T-helper 17 cell (primary cell): ENCODE measurements at regions not wholly inside any gene's neighbourhood (a gene's known extent, or its start where the extent isn't known, plus 50 kb on each side); places are given as distances from the start of the nearest gene placed in this dataset.

Experiments
- ATAC-seq: fragments of 150-1000 bp; cut with Tn5 transposase; 2 replicates; pipeline ENCODE4 v1.10.0; 2021; ENCODE audit warnings: mild to moderate bottlenecking, moderate library complexity
- DNase-seq, 3 donors: peaks; one replicate each; pipeline versions ENCODE4 v3.0.0 to v3.0.0-alpha.2; 2020 to 2021
- H3K9me3 ChIP-seq: one replicate; pipeline ENCODE4 v1.7.0; 2013; ENCODE audit warnings: low read length, mild to moderate bottlenecking; ENCODE audit not compliant: control insufficient read depth, poor library complexity, severe bottlenecking
- H3K27ac Mint-ChIP-seq: one replicate; pipeline ENCODE4 v1.8.0; 2022; ENCODE audit warnings: mild to moderate bottlenecking, moderate library complexity, mixed read lengths
- H3K27me3 Mint-ChIP-seq: one replicate; pipeline ENCODE4 v1.8.0; 2022; ENCODE audit warnings: mixed read lengths
- H3K36me3 Mint-ChIP-seq: one replicate; pipeline ENCODE4 v1.8.0; 2022; ENCODE audit warnings: low read depth, mixed read lengths
- H3K4me1 Mint-ChIP-seq: one replicate; pipeline ENCODE4 v1.8.0; 2022; ENCODE audit warnings: mild to moderate bottlenecking, mixed read lengths
- H3K4me3 Mint-ChIP-seq: one replicate; pipeline ENCODE4 v1.8.0; 2022; ENCODE audit warnings: mild to moderate bottlenecking, moderate library complexity, mixed read lengths

DNA sequence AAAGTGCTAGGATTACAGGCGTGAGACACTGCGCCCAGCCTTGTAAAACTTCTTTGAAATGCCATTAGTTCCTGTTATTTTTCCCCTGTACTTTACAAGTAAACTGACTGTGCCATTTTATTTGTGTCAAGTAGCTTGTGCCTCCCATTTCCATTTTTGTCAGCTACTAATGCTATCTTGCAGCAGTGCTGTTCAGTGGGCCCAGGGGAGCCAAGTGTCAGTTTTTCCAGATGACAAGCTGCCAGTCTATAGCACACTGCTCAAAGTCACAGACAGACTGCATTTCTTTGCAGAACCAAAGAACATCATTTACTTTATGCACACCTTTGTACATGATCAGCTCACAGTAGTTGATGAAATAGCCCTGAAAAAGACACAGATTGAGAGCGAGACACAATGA is 901.3 kb upstream of the CDH2 start:
- Mint-ChIP-seq H3K27ac (no peak overlapping the region), H3K36me3 (no peaks in the 10 kb centered on the region), H3K4me1 (no peaks in the 10 kb centered on the region), H3K27me3 (no peaks in the 10 kb centered on the region), H3K4me3 (no peak overlapping the region)
- H3K9me3 ChIP-seq, result no peaks in the 10 kb centered on the region
- DNase-seq (no peak), ATAC-seq (no peak)

DNA sequence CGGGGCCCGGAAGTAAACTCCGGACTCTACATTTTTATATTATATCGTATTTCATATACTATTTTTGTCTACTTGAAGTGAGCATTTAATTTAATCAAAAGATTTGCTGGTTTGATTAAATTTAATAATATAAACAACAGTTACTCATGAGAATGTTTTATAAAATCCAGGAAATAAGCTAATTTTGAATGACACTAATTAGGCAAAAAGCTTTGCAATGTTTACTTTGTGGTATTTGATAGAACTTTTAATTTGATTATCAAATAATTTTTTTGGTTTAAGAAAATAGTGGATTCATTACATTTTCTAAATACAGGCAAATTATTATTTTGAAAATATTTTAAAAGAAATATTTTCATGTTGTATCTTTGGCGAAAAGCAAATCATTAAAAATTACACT is 900.4 kb upstream of the CDH2 start:
- Mint-ChIP-seq H3K27me3 (no peaks in the 10 kb centered on the region), H3K4me1 (no peaks in the 10 kb centered on the region), H3K36me3 (no peaks in the 10 kb centered on the region), H3K4me3 (no peak overlapping the region), H3K27ac (no peak overlapping the region)
- ATAC-seq, result no peak
- no peaks in the 10 kb centered on the region for H3K9me3 ChIP-seq
- no peak for DNase-seq

DNA sequence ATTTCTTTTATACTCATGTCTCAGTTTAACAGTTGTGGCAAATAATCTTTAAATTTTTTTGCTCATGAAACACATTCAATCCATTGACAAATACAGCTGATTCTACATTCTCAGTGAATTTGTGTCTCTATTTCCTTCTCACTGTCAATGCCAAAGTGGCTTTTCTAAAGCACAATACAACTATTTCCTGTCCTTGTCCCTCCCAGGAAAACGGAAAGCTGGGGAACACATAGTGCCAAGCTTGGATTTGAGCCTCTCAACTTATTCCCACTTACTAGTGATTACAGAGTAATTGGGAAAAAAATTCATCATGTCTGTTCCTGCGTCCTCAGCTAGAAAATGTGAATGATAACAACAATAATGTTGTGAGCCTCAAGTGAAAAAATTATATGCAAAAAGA is 899.7 kb upstream of the CDH2 start:
- DNase-seq, result no peak
- ATAC-seq, result no peak
- H3K36me3 Mint-ChIP-seq, result no peaks in the 10 kb centered on the region
- no peak overlapping the region for H3K27ac Mint-ChIP-seq
- H3K27me3 Mint-ChIP-seq, result no peaks in the 10 kb centered on the region
- no peaks in the 10 kb centered on the region for H3K9me3 ChIP-seq
- H3K4me3 Mint-ChIP-seq, result no peak overlapping the region
- H3K4me1 Mint-ChIP-seq, result no peaks in the 10 kb centered on the region

GRCh38 chr18:29074147-29074546 is 897.2 kb upstream of the CDH2 start:
- H3K9me3 ChIP-seq, result peaks cover 3% of the 10 kb centered on the region
- H3K27me3 Mint-ChIP-seq, result no peaks in the 10 kb centered on the region
- no peak overlapping the region for H3K27ac Mint-ChIP-seq
- H3K36me3 Mint-ChIP-seq, result no peaks in the 10 kb centered on the region
- no peak overlapping the region for H3K4me3 Mint-ChIP-seq
- no peaks in the 10 kb centered on the region for H3K4me1 Mint-ChIP-seq
- ATAC-seq, result no peak
- no peak for DNase-seq

DNA sequence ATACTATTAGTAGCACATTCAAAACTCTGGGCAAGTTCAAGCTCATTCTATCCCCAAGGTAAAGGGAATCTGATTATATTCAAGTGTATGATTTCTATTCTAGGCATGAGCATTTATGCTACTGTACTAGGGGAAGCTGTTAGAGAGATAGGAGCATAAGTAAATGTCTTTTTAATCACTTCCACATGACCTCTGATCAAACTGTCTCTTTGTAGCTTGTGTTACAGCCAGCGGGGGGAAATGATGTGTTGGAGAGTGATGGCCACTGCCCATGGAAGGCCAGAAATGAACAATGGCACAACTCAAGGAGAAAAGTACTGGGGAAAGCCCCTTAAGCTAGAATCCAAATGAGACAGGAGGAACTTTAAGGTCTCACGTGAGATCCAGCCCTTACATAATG is 894.9 kb upstream of the CDH2 start:
- Mint-ChIP-seq H3K27ac (no peak overlapping the region), H3K4me3 (no peak overlapping the region), H3K27me3 (no peaks in the 10 kb centered on the region), H3K36me3 (no peaks in the 10 kb centered on the region), H3K4me1 (no peaks in the 10 kb centered on the region)
- ATAC-seq, result no peak
- no peak for DNase-seq
- H3K9me3 ChIP-seq, result peaks cover 3% of the 10 kb centered on the region

- Mint-ChIP-seq H3K27me3 (no peaks in the 10 kb centered on the region), H3K27ac (no peak overlapping the region), H3K4me3 (no peak overlapping the region), H3K36me3 (no peaks in the 10 kb centered on the region), H3K4me1 (no peaks in the 10 kb centered on the region)
- ATAC-seq, result no peak
- no peaks in the 10 kb centered on the region for H3K9me3 ChIP-seq
- no peak for DNase-seq
Observed at GRCh38 chr18:29063346-29063745, 886.4 kb upstream of the CDH2 start.

- H3K36me3 Mint-ChIP-seq, result no peaks in the 10 kb centered on the region
- H3K27me3 Mint-ChIP-seq, result no peaks in the 10 kb centered on the region
- ATAC-seq, result no peak
- H3K4me1 Mint-ChIP-seq, result no peaks in the 10 kb centered on the region
- no peak overlapping the region for H3K4me3 Mint-ChIP-seq
- no peaks in the 10 kb centered on the region for H3K9me3 ChIP-seq
- no peak for DNase-seq
- no peak overlapping the region for H3K27ac Mint-ChIP-seq
Observed at GRCh38 chr18:29062921-29063320, 886.0 kb upstream of the CDH2 start.

- no peak overlapping the region for H3K27ac Mint-ChIP-seq
- H3K36me3 Mint-ChIP-seq, result no peaks in the 10 kb centered on the region
- H3K4me3 Mint-ChIP-seq, result no peak overlapping the region
- DNase-seq (no peak), ATAC-seq (no peak)
- H3K27me3 Mint-ChIP-seq, result no peaks in the 10 kb centered on the region
- H3K4me1 Mint-ChIP-seq, result no peaks in the 10 kb centered on the region
- no peaks in the 10 kb centered on the region for H3K9me3 ChIP-seq
Observed at GRCh38 chr18:29060349-29060748, 883.4 kb upstream of the CDH2 start.

GRCh38 chr18:29057703-29058102 is 880.8 kb upstream of the CDH2 start:
- ATAC-seq (no peak), DNase-seq (no peak)
- no peaks in the 10 kb centered on the region for H3K9me3 ChIP-seq
- Mint-ChIP-seq H3K27me3 (no peaks in the 10 kb centered on the region), H3K36me3 (no peaks in the 10 kb centered on the region), H3K4me1 (no peaks in the 10 kb centered on the region), H3K4me3 (no peak overlapping the region), H3K27ac (no peak overlapping the region)

DNA sequence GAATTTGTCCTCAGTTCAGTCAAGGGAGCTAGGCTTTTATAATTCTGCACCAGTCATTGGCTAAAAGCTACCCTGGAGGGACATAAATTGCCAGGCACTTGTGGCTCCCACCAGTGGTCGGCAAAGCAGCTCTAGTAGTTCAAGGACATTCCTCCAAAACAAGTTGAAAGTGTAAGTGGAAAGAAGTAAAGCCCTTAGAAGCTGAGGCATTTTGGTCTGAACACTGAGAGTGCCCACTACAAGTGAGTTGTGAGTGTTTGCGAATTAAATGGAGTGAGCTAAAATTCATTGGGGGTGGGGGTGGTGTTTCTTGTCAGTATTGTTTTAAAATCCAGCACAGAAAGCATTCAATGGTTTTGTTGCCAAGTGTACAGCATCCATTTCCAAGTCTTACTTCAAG is 879.9 kb upstream of the CDH2 start:
- Mint-ChIP-seq H3K4me3 (no peak overlapping the region), H3K4me1 (no peaks in the 10 kb centered on the region), H3K27ac (no peak overlapping the region), H3K27me3 (no peaks in the 10 kb centered on the region), H3K36me3 (no peaks in the 10 kb centered on the region)
- H3K9me3 ChIP-seq, result no peaks in the 10 kb centered on the region
- DNase-seq (no peak), ATAC-seq (no peak)

DNA sequence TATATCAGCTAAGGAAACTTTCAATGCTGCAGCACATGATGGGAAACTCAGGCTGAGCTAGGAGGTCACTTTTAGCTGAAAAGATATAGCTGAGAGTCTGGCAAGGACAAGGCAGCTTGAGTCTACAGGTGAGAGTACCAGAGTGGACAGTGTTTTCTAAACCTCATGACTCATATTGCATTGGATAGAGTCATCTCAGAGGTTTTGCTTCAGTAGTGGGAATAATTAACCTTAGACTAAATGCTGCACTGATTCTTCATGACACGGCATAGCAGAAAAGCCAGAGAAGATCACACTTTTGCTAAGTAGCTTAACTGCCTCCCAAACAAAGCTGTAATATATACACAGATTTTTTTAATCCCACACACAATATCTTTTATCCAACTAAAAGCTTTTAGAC is 865.0 kb upstream of the CDH2 start:
- Mint-ChIP-seq H3K4me3 (no peak overlapping the region), H3K36me3 (no peaks in the 10 kb centered on the region), H3K27ac (no peak overlapping the region), H3K27me3 (no peaks in the 10 kb centered on the region), H3K4me1 (no peaks in the 10 kb centered on the region)
- DNase-seq (no peak), ATAC-seq (no peak)
- no peaks in the 10 kb centered on the region for H3K9me3 ChIP-seq

- no peak overlapping the region for H3K4me3 Mint-ChIP-seq
- H3K27ac Mint-ChIP-seq, result no peak overlapping the region
- no peaks in the 10 kb centered on the region for H3K4me1 Mint-ChIP-seq
- no peaks in the 10 kb centered on the region for H3K27me3 Mint-ChIP-seq
- no peak for ATAC-seq
- no peak for DNase-seq
- H3K36me3 Mint-ChIP-seq, result no peaks in the 10 kb centered on the region
- no peaks in the 10 kb centered on the region for H3K9me3 ChIP-seq
Observed at GRCh38 chr18:29034113-29034856, 857.4 kb upstream of the CDH2 start.

GRCh38 chr18:29028560-29028959 is 851.6 kb upstream of the CDH2 start:
- DNase-seq (no peak), ATAC-seq (no peak)
- no peaks in the 10 kb centered on the region for H3K36me3 Mint-ChIP-seq
- no peaks in the 10 kb centered on the region for H3K27me3 Mint-ChIP-seq
- H3K9me3 ChIP-seq, result peaks cover 3% of the 10 kb centered on the region
- no peak overlapping the region for H3K4me3 Mint-ChIP-seq
- no peaks in the 10 kb centered on the region for H3K4me1 Mint-ChIP-seq
- no peak overlapping the region for H3K27ac Mint-ChIP-seq

GRCh38 chr18:29018976-29019375 is 842.0 kb upstream of the CDH2 start:
- no peak overlapping the region for H3K4me3 Mint-ChIP-seq
- H3K27ac Mint-ChIP-seq, result no peak overlapping the region
- DNase-seq (no peak), ATAC-seq (no peak)
- H3K4me1 Mint-ChIP-seq, result no peaks in the 10 kb centered on the region
- H3K36me3 Mint-ChIP-seq, result no peaks in the 10 kb centered on the region
- H3K27me3 Mint-ChIP-seq, result no peaks in the 10 kb centered on the region
- H3K9me3 ChIP-seq, result no peaks in the 10 kb centered on the region
